Glutamatergic neuron (in vitro differentiated cells): ENCODE measurements at regions not wholly inside any gene's neighbourhood (a gene's known extent, or its start where the extent isn't known, plus 50 kb on each side); places are given as distances from the start of the nearest gene placed in this dataset.

ENCODE experiments used
- DNase-seq: peaks from one replicate; pipeline ENCODE4 v3.0.0; 2022
- H3K27ac Mint-ChIP-seq: one replicate; pipeline ENCODE4 v1.8.0; 2020; ENCODE audit warnings: mild to moderate bottlenecking, mixed read lengths, inconsistent platforms; ENCODE audit not compliant: unreplicated experiment
- H3K27me3 Mint-ChIP-seq: one replicate; pipeline ENCODE4 v1.8.0; 2020; ENCODE audit warnings: mild to moderate bottlenecking, moderate library complexity, mixed read lengths, inconsistent platforms; ENCODE audit not compliant: unreplicated experiment
- H3K36me3 Mint-ChIP-seq: one replicate; pipeline ENCODE4 v1.8.0; 2020; ENCODE audit warnings: mild to moderate bottlenecking, mixed read lengths, inconsistent platforms; ENCODE audit not compliant: unreplicated experiment
- H3K4me1 Mint-ChIP-seq: one replicate; pipeline ENCODE4 v1.8.0; 2020; ENCODE audit warnings: mild to moderate bottlenecking, low read depth, mixed read lengths, inconsistent platforms; ENCODE audit not compliant: unreplicated experiment
- H3K4me3 Mint-ChIP-seq: one replicate; pipeline ENCODE4 v1.8.0; 2020; ENCODE audit warnings: mild to moderate bottlenecking, mixed read lengths, inconsistent platforms; ENCODE audit not compliant: unreplicated experiment
- H3K9me3 Mint-ChIP-seq: one replicate; pipeline ENCODE4 v1.8.0; 2020; ENCODE audit warnings: mild to moderate bottlenecking, moderate library complexity, mixed read lengths, inconsistent platforms; ENCODE audit not compliant: unreplicated experiment
- TF ChIP-seq, protein P1 (sequence below): fragments of 200-600 bp; sonication (generic); IDR thresholded peaks from one replicate; pipeline ENCODE4 v1.5.0; 2021; ENCODE audit not compliant: partially characterized antibody, unreplicated experiment

DNA sequence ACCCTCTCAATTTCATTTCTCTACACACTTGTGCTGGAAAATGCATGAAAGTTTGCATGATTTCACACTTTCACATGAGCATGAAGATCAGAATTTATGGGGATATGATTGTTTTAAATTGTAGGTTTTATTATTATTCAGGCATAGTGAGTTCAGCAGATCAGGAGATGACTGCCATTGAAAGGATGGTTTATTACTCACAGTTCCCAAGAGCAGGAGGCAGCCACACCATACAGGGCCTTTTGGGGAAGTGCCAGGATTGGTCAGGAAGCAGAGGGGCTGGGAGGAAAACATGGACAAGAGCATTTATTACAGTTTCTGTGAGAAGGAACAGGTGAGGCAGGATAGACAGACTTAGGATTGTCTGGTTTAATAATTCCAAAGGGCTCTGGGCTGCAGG, 114.6 kb upstream of the KCNJ15 start:
- H3K4me1 Mint-ChIP-seq, result peaks cover 7% of the 10 kb centered on the region
- peaks cover 24% of the 10 kb centered on the region for H3K36me3 Mint-ChIP-seq
- TF ChIP-seq, protein P1, sequence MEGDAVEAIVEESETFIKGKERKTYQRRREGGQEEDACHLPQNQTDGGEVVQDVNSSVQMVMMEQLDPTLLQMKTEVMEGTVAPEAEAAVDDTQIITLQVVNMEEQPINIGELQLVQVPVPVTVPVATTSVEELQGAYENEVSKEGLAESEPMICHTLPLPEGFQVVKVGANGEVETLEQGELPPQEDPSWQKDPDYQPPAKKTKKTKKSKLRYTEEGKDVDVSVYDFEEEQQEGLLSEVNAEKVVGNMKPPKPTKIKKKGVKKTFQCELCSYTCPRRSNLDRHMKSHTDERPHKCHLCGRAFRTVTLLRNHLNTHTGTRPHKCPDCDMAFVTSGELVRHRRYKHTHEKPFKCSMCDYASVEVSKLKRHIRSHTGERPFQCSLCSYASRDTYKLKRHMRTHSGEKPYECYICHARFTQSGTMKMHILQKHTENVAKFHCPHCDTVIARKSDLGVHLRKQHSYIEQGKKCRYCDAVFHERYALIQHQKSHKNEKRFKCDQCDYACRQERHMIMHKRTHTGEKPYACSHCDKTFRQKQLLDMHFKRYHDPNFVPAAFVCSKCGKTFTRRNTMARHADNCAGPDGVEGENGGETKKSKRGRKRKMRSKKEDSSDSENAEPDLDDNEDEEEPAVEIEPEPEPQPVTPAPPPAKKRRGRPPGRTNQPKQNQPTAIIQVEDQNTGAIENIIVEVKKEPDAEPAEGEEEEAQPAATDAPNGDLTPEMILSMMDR, result no peak
- H3K9me3 Mint-ChIP-seq, result peaks cover 6% of the 10 kb centered on the region
- peaks cover 5% of the 10 kb centered on the region for H3K27me3 Mint-ChIP-seq
- no peak for DNase-seq
- no peak overlapping the region for H3K27ac Mint-ChIP-seq
- H3K4me3 Mint-ChIP-seq, result no peak overlapping the region

DNA sequence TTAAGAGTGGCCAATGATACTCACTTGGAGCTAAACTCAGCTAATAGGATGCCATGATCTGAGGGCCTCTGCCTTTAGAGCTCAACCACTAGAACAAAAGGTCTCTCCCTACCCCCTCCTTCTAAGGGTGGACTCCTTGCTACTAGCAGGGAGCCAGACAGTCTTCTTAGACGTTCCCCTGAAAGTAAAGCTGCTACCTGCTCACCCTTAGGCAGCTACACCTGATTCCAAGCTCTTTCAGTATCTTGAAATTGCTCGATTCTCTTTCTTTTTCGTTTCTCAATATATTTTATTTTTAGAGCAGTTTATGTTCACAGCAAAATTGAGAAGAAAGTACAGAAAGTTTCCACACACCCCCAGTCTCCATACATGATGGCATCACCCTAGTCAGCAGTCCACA, 112.6 kb upstream of the KCNJ15 start:
- TF ChIP-seq, protein P1, result no peak
- peaks cover 24% of the 10 kb centered on the region for H3K36me3 Mint-ChIP-seq
- DNase-seq, result no peak

DNA sequence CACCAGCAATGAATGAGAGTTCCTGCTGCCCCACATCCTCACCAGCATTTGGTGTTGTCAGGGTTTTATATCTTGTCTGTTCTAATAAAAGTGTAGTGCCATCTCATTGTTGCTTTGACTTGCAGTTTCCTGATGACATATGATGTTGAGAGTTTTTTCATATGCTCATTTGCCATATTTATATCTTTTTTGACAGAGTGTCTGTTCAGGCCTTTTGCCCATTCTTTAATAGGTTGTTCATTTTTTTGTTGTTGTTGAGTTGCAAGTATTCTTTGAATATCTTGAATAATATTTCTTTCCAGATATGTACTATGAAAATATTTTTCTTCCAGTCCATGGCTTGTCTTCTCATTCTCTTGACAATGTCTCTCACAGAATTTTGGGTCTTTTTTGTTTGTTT, 111.7 kb upstream of the KCNJ15 start:
- H3K4me1 Mint-ChIP-seq, result peaks cover 8% of the 10 kb centered on the region
- no peak overlapping the region for H3K27ac Mint-ChIP-seq
- no peak overlapping the region for H3K4me3 Mint-ChIP-seq
- H3K36me3 Mint-ChIP-seq, result peaks cover 24% of the 10 kb centered on the region
- peaks cover 4% of the 10 kb centered on the region for H3K9me3 Mint-ChIP-seq
- no peak for DNase-seq
- TF ChIP-seq, protein P1, result no peak
- H3K27me3 Mint-ChIP-seq, result peaks cover 5% of the 10 kb centered on the region

More for the DNA sequence above, 112.6 kb upstream of the KCNJ15 start:
- Mint-ChIP-seq H3K27ac (no peak overlapping the region), H3K4me1 (peaks cover 11% of the 10 kb centered on the region), H3K9me3 (peaks cover 6% of the 10 kb centered on the region), H3K4me3 (no peak overlapping the region), H3K27me3 (peaks cover 5% of the 10 kb centered on the region)

DNA sequence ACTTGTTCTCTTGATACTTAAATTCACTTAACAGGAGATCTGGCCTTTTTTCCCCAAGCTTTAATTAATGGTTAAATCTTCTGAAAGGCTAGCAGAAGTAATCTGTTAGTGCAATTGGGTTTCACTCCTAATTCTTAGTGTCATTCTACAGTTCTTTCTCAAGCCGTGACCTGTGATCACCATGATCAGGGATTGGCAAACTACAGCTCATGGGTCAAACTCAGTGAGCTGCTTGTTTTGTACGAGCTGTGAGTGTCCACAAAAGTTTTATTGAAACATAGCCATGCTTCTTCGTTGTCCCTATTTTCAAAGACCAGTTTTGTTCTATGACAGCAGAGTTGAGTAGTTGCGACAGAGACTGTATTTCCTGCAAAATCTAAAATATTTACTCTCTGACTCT, 109.4 kb upstream of the KCNJ15 start:
- no peak for DNase-seq
- peaks cover 2% of the 10 kb centered on the region for H3K27me3 Mint-ChIP-seq
- no peak overlapping the region for H3K27ac Mint-ChIP-seq
- H3K4me3 Mint-ChIP-seq, result no peak overlapping the region
- peaks cover 2% of the 10 kb centered on the region for H3K9me3 Mint-ChIP-seq
- peaks cover 16% of the 10 kb centered on the region for H3K36me3 Mint-ChIP-seq
- H3K4me1 Mint-ChIP-seq, result peaks cover 4% of the 10 kb centered on the region
- TF ChIP-seq, protein P1, result no peak

DNA sequence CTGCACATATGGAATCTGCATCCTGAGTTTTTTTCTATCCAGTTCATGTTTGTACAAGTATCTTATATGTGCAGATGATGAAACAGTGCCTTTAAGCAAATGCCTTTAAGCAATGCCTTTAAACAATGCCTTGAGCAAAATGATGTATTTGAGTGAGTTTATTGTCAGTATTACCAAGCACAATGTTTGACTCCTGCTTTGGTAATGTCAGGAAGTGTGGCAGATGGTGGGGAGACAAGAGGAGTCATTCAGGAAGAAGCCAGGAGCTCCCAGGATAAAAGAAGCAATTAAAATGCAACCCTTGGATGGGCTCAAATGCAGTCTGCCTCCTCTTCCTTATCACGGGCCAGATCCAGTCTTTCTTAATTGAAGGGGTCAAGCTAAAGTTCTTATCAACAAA, 108.7 kb upstream of the KCNJ15 start:
- no peak for DNase-seq
- peaks cover 2% of the 10 kb centered on the region for H3K9me3 Mint-ChIP-seq
- TF ChIP-seq, protein P1, result no peak
- peak overlapping the region; percentile 13 for H3K4me3 Mint-ChIP-seq
- peaks cover 14% of the 10 kb centered on the region for H3K36me3 Mint-ChIP-seq
- H3K4me1 Mint-ChIP-seq, result peaks cover 4% of the 10 kb centered on the region
- H3K27me3 Mint-ChIP-seq, result peaks cover 2% of the 10 kb centered on the region
- H3K27ac Mint-ChIP-seq, result peak overlapping the region; percentile 73
